Mucosa of gallbladder (tissue), 1 donor: ENCODE measurements at regions not wholly inside any gene's neighbourhood (a gene's known extent, or its start where the extent isn't known, plus 50 kb on each side); places are given as distances from the start of the nearest gene placed in this dataset.
A peak's percentile ranks its signal among the peaks of the same experiment; 100 is the strongest.

Experiments used
- DNase-seq: peaks from one replicate; pipeline ENCODE4 v3.0.0-alpha.2; 2020; ENCODE audit warnings: low spot score
- donor health status: DM: no; HTN: no; CAD: no.

DNA sequence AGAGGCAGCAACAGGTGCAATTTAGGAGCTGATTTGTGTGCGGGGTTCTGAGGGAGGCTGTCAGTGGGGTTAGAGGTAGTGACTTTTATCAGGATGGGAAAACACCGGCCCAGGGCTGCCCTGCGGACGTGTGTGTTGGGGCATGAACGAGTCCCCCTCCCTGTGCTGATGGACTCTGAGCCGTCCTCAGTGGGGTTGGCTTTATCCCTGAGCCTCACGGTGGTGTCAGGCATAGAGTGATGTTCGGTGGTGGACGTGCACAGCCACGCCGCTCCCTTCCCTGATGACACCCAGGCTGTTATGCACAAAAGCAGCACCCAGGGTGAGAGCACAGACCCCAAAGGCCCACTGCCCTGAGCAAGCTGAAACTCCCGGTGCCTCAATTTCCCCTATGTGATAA, 809.1 kb downstream of the BRD1 start:
- DNase-seq: no peak

DNA sequence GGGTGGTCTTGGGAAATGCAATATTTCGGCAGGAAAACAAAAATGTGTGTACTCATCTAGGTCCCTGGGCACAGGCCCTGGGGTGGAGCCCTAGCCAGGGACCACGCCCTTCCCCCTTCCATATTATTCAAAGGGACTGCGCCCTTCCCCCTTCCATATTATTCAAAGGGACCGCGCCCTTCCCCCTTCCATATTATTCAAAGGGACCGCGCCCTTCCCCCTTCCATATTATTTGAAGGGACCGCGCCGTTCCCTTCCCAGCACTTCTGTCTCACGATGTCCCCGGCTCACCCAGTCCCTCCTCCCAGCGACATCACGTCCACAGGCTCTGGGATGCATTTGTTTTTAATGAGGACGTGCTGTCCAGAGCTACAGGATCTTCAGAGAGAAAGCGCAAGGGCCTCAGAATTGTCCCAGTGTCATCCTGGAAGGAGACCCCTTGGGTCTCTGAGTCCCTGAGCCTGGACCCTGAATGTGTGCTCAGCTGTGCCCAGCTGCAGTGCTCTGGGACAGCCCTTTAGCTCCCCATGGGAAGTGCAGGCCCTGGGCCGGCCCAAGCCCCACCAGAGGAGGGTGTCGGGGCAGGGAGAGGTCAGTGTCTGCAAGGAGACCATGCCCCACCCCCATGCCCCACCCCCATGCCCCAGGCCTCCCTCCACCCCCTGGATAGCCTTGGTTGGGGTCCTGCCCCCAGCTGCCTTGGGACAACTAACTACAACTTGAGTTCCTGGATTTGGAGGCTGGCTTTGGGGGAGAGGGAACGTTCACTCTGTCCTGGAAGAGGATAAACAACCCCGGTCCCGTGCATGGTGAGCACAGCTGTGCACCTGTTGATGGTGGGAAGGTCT, 810.0 kb downstream of the BRD1 start:
- DNase-seq: no peak

DNA sequence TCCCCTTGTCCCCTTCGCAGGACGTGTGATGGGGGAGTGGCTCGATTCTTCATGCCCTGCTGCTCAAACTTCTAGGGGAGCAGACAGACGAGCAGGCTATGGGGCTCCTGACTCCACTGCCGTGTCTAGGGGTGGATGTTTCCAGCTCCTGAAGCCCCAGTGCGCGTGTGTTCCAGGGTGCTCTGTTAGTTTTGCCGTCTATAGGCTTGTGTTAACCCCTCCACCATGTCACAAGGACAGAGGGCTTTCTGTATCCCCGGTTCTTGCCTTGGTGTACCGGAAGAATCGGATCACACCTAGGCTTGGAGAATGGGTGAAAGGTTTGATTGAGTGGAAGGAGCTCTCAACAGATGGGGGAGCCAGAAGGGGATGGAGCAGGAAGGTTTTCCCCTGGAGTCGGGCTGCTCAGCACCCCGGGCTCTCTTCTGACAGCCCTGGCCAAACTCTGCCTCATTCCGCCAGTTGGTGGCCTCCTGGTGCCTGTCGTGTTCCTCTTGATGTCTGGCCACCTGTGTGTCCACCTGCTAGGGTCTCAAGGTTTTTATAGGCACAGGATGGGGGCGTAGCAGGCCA, 810.7 kb downstream of the BRD1 start:
- peak; percentile 5 for DNase-seq

DNA sequence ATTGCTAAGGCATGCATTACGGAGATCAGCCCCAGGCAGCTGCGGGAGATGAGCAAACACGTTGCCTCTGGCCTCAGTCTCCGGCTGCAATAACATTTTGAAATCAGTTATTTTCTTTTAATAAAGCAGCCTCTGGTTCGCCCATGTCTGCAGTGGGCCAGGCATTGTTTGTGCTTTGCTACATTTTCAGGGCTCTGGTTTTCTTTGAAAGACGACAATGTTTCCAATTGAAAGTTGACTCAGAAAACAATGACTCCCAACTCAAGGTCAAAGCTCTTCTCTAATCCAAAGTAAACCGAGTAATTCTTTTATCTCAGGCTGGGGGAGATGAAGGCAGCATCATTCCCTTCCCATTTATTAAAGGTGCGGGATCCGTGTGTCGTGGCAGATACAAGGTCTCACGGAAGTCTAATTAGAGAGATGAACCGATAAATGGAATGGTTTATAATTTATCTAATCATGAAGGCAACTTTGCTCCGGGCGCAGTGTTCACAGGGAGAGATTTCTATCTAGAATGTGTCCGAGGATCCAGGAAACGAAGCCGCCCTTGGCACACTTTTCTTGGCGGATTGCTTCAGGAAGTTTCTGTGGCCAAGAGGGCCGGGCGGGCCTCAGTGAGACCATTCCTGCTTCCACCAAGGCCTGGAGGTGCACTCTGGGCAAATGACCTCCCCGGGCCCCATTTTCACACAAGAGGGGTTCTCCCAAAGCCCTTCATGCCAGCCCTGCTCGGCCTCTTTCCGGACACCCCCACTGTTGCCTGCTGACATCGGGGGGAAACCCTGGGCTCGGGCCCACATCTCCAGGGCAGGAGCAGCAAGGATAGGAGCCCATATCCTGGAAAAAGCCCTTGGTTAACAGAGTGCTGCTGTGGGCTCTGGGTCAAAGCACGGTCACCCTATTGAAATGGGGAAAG, 811.4 kb downstream of the BRD1 start:
- peak; percentile 9 for DNase-seq

DNA sequence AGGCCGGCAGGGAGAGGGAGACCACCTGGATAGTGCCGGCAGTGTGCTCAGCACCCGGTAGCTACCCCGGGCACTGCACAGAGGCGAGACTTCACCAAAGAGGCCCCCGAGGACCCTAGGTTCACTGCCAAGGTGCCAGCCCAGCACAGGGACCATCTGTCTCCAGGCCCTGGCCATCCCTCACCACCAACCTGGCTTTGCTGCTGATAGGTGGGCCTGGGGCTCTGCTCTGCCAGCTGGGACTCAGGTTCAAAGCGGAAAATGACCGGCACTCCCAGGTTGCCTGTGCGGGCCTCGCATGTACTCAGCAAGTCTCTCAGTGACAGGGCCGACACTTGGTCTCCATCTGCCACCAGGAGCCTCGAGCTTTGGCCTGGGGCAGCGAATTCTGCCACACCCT, 812.2 kb downstream of the BRD1 start:
- DNase-seq: peak; percentile 6

DNA sequence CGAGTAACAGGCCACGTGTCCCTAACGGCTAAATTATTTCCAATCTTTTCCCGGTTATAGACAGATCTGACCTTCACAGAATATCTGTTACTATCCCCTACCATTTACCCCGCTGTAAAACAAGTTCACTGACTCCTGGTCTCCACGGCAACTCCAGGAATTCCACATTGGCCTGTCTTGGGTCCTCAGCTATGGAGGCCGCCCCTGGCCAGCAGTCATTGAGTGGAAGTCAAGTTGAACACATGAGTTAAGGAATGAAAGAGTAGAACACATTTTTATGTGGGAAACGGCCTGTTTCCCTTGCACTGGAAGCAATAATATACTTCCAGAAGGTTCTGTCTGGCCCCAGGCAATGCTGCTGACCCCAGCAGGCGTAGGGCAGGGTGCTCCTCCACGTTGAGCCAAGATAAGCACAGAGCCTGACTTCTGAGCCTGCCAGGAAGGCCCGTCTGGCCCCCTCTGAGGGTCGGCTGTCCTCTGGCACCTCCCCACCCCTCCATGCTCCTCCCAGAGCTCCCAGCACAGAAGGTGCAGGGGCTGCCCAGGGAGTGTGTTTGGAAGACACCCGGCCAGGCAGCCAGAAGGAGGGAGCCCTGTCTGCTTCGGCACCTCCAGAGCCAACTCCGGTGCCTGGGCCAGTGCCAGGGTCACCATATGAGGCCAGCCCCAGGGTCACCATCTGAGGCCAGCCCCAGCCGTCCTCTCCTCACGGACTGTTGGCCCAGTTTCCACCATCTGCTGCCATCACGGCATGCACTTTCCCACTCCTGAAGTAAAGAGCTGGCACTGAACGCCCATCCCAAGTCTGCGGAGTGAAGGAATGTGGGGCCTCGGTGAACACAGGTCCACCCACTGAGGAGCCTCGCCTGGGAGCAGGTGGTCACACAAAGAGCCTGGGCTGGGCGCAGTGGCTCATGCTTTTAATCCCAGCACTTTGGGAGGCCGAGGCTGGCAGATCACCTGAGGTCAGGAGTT, 813.2 kb downstream of the BRD1 start:
- peak; percentile 8 for DNase-seq

DNA sequence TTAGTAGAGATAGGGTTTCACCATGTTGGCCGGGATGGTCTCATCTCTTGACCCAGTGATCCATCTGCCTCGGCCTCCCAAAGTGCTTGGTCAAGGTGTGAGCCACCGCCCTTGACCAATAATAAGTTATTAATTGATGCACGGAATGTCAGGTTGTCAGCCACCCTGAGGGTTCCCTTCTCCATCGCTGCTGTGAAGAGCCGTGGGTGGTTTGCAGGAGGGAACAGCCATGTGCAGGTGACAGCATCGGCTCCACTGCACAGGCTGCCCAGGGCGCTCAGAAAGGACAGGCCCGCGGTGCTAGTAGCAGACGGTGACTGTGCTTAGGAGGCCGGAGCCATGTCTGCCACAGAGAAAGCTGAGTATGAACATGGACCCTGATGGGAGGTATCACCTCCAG, 814.0 kb downstream of the BRD1 start:
- peak; percentile 8 for DNase-seq

DNA sequence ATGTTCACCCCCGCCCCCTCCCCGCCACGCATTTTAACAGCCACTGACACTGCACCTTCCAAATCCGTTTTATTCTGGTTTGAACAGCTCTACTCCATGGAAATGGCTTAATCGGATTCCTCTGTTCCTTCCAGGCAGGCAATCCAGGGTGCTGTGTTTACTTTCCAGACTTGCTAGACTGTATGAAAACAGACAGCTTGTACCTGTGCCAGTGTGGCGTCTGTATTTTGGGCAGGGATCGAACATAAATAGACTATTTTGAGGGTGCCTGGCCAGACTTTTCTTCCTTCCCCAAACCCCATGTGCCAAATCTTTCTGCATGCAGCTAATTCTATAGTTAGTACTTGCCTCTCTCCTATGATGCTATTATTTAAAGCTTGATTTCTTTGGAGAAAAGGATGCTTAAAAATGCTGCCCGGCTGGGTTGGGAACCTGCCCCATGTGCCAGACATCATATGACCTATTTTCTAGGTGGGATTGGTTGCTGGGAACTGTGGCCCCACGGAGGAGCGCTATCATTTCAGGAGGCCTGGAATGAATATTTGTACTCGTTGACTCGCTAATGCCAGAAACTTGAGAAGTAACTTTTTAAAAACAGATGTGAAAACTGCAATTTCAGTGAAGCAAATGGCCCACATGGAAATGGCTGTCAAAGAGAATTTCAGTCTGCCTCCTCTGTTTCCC, 814.8 kb downstream of the BRD1 start:
- DNase-seq: peak; percentile 6

DNA sequence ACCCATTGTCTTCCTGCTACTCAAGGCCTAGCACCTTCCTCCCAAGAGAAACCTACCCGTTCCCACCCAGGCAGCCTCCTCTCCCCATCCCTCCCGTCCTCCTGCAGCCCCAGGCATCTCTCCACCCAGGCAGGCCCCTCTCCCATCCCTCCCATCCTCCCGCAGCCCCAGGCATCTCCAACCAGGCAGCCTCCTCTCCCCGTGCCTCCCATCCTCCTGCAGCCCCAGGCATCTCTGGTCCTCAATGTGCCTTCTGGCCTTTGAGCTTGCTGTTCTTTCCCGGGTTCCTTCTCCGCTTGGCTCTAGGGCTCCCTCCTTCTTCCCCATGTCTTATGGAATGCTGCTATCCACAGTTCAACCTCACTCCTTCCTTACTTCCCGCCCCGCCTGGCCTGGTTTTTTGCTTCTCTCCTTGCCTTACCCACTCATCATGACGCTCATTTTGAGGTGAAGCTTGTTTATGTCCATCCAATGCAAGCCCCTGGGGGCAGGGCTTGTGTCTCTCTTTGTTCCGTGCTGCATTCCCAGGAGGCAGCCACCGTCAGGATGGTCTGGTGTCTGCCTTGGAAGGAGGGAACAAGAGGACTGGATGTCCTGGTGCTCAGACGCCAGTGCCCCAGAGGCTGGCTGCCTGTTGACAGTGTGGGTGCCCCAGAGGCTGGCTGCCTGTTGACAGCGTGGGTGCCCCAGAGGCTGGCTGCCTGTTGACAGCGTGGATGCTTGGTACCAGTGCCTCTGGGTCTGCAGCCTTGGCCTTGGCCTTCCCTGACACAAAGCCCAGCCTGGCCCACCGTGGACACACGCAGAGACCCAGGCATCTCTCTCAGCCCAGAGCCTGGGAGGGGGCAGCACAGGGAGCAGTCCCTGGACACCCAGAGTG, 815.7 kb downstream of the BRD1 start:
- DNase-seq: peak; percentile 5

DNA sequence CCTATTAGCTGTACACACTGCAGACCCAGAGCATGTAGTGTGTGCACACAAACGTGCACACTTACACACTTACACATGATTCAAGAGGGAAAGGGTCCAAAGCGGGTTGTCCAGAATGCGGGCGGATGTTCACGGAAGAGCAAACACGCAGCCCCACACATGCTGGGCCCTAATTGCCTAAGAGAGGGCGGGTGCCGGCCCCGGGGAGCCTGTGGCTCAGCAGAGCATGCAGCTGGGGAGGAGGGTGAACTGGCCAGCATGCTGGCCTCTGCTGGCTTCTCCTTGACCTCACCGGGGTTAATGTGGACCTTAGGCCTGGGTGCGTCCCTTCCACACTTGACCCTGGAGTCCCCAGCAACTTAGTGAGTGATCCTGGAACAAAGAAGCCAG, 816.3 kb downstream of the BRD1 start:
- DNase-seq: peak; percentile 7

DNA sequence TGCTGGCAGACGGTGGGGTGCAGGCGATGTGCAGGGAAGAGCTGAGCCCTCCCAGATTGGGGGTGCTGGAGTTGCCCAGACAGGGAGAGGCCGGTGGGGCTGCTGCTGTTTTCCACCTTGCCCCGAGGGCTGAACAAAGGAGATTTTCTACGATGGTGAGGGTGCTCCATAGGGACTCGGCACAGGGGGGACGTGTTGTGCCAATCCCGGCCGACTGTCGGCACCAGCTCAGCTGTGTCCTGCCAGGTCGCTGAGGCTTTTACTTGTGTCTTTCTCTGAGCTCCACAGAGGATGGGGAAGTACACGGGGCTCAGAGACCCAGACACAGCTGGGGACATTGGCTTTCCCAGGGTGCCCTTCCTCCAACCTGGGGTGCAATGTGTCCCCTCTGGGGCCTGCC, 816.8 kb downstream of the BRD1 start:
- no peak for DNase-seq

DNA sequence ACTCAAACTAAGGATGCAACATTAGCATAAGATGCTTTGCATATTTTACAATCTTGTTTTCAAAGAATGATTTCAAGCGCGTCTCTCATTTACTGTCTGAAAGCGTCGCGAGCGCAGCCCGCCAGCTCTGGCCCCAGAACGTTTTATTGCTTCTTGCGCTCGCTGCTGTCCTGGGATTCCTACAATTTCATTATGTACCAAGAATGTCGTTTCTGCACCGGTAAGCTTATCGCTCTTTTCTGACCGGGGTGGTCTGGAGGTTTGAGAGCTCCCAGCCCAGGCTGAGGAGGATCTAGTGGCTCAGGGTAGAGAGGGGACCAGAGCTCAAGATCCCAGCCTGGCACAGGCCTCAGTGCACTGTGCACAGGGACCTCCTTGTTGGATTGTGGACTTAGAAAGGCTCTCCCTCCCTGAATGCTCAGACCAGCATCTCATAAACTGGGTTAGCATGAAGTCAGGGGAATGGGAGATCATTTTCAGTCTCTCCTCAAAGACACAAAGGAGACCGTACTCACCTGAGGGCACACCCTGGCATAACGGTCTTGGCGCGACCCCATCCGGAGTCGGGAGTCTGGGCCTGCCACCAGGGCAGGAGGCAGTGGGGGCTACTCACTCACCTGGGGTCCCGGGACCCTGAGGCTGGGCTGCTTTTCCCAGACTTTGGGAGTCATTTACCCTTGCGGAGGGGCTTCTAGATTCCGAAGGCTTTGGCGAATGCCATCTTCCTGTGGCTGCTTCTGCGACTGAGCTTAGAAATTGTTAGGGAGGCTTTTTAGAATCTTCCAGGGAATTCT, 817.4 kb downstream of the BRD1 start:
- DNase-seq: no peak

DNA sequence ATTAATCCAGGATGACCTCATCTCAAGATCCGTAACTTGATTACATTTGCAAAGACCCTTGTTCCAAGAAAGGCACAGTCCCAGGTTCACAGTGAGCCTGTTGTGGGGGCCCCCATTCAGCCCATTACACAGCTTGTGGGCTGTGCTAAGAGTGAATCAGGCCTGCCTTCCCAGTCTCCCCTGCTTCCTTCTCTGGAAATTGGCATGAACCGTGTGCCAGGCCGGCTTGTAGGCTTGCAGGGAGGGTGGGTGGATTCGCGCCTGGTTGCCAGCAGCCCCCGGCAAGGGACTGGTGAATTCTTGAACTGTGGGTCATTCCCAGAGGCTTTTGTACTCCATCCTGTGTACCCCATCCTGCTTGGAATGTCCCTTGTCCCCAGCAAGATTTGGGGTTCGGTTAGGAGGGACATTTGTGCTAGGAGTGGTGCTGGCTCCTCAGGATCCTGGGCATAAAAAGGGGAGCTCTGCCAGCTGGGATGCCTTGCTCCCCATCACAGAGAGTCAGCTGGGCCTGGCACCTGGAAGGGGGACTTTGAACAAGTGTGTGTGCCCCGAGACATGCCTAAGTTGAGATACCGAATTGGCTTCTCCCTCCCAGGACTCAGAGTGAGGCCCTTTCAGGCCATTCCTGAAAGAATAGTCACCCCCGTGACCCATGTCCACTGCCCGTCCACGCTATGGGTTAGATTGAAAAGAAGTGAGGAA, 818.2 kb downstream of the BRD1 start:
- DNase-seq: no peak

DNA sequence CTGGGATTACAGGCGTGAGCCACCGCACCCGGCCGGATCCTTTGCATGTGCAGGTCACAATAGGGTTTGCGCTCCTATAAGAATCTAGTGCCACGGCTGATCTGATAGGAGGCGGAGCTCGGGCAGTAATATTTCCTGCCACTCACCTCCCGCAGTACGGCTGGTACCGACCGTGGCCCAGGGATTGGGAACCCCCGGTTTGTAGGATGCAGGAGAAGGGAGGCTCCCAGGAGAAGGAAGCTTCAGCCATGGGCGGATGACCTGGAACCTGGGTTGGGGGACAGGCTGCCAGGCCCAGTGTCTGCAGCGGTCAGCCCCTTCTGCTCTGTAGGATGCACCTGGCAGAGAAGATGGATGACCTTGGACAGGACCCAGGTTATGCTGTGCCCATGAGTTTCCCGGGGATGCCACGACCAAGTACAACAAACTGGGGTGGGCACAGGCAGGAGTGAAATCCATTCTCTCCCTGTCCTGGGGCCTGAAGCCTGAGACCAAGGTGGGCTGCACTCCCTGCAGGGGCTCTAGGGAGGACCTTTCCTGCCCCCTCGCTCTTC, 818.9 kb downstream of the BRD1 start:
- no peak for DNase-seq

DNA sequence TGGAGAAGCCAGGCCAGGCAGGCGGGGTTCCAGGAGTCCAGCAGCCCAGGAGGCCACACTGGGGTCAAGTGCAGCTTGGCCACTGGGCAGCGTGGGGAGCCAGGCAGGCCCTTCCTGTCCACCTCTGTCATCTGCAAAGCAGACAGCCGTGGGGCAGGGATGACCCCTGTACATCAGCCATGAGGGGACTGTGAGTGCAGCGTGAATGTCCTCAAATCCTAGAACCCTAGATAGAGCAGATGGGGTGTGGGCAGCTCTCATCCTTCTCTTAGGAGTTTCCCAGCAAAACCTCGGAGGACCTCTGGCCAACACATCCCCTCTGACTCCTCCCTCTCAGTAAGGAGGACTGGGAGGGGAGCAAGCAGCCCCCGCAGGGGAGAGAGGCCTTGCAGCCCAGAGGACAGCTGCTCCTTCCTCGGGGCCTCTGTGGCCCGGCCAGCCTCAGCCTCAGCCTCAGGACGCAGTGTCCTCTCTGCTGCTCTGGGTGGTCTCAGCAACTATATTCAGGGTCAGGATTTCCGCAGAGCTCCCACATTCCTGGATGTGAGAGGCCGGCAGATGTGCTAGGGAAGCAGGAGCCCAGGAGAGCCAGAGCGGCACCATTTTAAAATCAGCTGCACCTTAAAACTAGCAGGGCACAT, 820.5 kb downstream of the BRD1 start:
- DNase-seq: no peak

DNA sequence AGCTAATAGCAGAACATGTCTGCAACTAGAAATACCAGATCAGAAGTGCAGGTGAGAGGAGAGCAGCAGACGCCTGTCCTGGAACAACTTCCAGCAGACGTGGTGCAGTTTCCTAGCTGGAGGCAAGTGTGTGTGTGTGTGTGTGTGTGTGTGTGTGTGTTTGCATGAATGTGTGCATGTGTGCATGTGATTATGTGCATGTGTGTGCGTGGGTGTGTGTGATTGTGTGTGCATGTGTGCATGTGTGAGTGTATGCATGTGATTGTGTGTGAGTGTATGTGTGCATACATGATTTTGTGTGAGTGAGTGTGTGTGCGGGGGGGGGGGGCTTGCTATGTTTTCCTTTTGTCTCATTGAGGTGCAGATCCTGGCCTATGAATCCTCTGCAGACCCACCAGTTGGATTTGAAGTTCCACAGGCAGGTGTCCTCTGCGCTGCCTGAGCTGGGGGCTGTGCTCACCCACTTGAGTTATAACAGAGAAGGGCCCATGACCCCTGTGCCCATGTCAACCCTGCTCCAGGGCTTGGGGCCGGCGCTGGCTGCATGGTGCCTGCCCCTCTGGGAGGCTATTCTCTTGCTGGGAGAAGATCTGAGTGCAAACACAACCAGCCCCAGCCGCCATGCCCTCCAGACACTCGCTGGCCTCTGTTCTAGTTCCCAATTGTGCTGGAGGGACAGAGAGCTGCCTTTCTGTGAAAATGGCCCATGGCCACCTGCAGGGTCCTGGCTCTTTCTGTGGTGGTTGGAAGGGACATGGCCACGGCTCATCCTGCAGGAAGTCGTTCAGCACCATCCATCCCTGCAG, 821.3 kb downstream of the BRD1 start:
- no peak for DNase-seq

DNA sequence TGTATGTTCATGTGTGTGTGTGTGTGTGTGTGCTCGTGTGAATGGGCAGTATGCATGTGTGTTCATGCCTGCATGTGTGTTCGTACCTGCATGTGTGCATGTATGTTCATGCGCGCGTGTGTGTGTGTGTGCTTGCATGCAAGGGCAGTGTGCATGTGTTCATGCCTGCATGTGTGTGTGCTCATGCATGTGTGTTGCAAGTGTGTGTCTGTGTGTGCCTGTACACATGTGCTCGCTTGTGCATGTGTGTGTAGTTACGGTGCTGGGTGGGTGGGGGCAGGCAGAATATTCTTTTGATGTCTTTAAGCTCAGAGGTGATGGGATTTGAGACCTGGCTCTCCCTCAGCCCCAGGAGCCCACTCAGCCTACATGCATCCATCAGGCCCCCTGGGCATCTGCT, 822.1 kb downstream of the BRD1 start:
- DNase-seq: no peak
